PC-9 (cell line): ENCODE measurements at regions not wholly inside any gene's neighbourhood (a gene's known extent, or its start where the extent isn't known, plus 50 kb on each side); places are given as distances from the start of the nearest gene placed in this dataset.

Experiments used
- BruUV-seq: library from RNA; stranded (reverse); fragments of 400-500 nt; replicated peaks from 2 replicates; lab custom pipeline; 2021; lab: Mats Ljungman, UMichigan
- CTCF ChIA-PET: fragments of 300-600 bp; sonication (Branson Sonifier 250); formaldehyde crosslinking; loops from one replicate; lab custom pipeline; 2022; ENCODE audit warnings: antibody characterized with exemption; lab: Charles Lee
- POLR2A ChIA-PET: fragments of 300-600 bp; sonication (Branson Sonifier 250); formaldehyde crosslinking; loops from one replicate; lab custom pipeline; 2022; ENCODE audit warnings: antibody characterized with exemption; ENCODE audit not compliant: unreplicated experiment; lab: Charles Lee
- DNase-seq, 2 experiments: peaks; one replicate each; pipeline versions ENCODE4 v3.0.0 to v3.0.0-alpha.2; 2015 to 2022; ENCODE audit warnings: mixed read lengths in 1 of 2
- H2AFZ ChIP-seq: fragments of 200-600 bp; sonication (generic); 2 replicates; pipeline ENCODE4 v1.8.1; 2017; ENCODE audit warnings: antibody characterized with exemption
- H3F3A ChIP-seq: fragments of 200-600 bp; sonication (generic); 2 replicates; pipeline ENCODE4 v1.8.1; 2017; ENCODE audit warnings: antibody characterized with exemption, mild to moderate bottlenecking, low read depth; ENCODE audit not compliant: insufficient read depth
- H3K27ac ChIP-seq: fragments of 200-600 bp; sonication (generic); 2 replicates; pipeline ENCODE4 v1.6.1; 2016; ENCODE audit warnings: mixed run types
- H3K27me3 ChIP-seq: fragments of 200-600 bp; sonication (generic); 2 replicates; pipeline ENCODE4 v1.6.1; 2016; ENCODE audit warnings: low read depth, mixed run types; ENCODE audit not compliant: insufficient read depth
- H3K36me3 ChIP-seq: fragments of 200-600 bp; sonication (generic); 2 replicates; pipeline ENCODE4 v1.6.1; 2016; ENCODE audit warnings: low read depth, mixed run types
- H3K4me1 ChIP-seq: fragments of 200-600 bp; sonication (generic); replicated peaks from 2 replicates; pipeline ENCODE4 v1.6.1; 2016; ENCODE audit warnings: mixed run types; ENCODE audit not compliant: insufficient read depth
- H3K4me2 ChIP-seq: fragments of 200-600 bp; sonication (generic); 2 replicates; pipeline ENCODE4 v1.6.1; 2017; ENCODE audit warnings: mixed run types
- H3K4me3 ChIP-seq: fragments of 200-600 bp; sonication (generic); 2 replicates; pipeline ENCODE4 v1.6.1; 2016; ENCODE audit warnings: mixed run types
- H3K79me2 ChIP-seq: fragments of 200-600 bp; sonication (generic); 2 replicates; pipeline ENCODE4 v1.6.1; 2017; ENCODE audit warnings: low read depth, mixed run types
- H3K9me2 ChIP-seq: fragments of 200-600 bp; sonication (generic); 2 replicates; pipeline ENCODE4 v1.8.1; 2017; ENCODE audit warnings: mild to moderate bottlenecking; ENCODE audit not compliant: insufficient read depth
- H3K9me3 ChIP-seq: fragments of 200-600 bp; sonication (generic); 2 replicates; pipeline ENCODE4 v1.8.1; 2016; ENCODE audit warnings: low read depth; ENCODE audit not compliant: insufficient read depth
- H4K20me1 ChIP-seq: fragments of 200-600 bp; sonication (generic); 2 replicates; pipeline ENCODE4 v1.8.1; 2017; ENCODE audit not compliant: insufficient read depth
- EZH2 ChIP-seq: fragments of 200-600 bp; sonication (generic); IDR thresholded peaks from 2 replicates; pipeline ENCODE4 v1.8.0; 2017; ENCODE audit warnings: antibody characterized with exemption, low read depth
- intact Hi-C: fragments of 100-400 bp; cut with micrococcal nuclease; formaldehyde crosslinking; loops from one replicate; pipeline ENCODE4 v1.10.0; 2022; ENCODE audit not compliant: unreplicated experiment
- TF ChIP-seq, protein P1 (sequence below): fragments of 200-600 bp; sonication (generic); conservative IDR thresholded peaks from 2 replicates; pipeline ENCODE4 v1.6.1; 2017; ENCODE audit warnings: mixed run types, antibody characterized with exemption, mild to moderate bottlenecking, moderate library complexity

- H3K9me3 ChIP-seq = no peaks in the 10 kb centered on the region
- H4K20me1 ChIP-seq = no peaks in the 10 kb centered on the region
- no peaks in the 10 kb centered on the region for H3K36me3 ChIP-seq
- no TSS peak for BruUV-seq
- ChIA-PET POLR2A (no interaction called here), CTCF (no interaction called here)
- H3K27me3 ChIP-seq = no peaks in the 10 kb centered on the region
- H2AFZ ChIP-seq = no peak overlapping the region
- DNase-seq = no peak
- H3K4me1 ChIP-seq = no peaks in the 10 kb centered on the region
- H3K4me2 ChIP-seq = no peak overlapping the region
- H3K27ac ChIP-seq = no peak overlapping the region
- H3F3A ChIP-seq = no peaks in the 10 kb centered on the region
- no peaks in the 10 kb centered on the region for H3K79me2 ChIP-seq
- no peak overlapping the region for H3K4me3 ChIP-seq
- no peaks in the 10 kb centered on the region for H3K9me2 ChIP-seq
- no peak for TF ChIP-seq EZH2
- TF ChIP-seq, protein P1, sequence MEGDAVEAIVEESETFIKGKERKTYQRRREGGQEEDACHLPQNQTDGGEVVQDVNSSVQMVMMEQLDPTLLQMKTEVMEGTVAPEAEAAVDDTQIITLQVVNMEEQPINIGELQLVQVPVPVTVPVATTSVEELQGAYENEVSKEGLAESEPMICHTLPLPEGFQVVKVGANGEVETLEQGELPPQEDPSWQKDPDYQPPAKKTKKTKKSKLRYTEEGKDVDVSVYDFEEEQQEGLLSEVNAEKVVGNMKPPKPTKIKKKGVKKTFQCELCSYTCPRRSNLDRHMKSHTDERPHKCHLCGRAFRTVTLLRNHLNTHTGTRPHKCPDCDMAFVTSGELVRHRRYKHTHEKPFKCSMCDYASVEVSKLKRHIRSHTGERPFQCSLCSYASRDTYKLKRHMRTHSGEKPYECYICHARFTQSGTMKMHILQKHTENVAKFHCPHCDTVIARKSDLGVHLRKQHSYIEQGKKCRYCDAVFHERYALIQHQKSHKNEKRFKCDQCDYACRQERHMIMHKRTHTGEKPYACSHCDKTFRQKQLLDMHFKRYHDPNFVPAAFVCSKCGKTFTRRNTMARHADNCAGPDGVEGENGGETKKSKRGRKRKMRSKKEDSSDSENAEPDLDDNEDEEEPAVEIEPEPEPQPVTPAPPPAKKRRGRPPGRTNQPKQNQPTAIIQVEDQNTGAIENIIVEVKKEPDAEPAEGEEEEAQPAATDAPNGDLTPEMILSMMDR = no peak
- intact Hi-C loops = no loop called here
Observed at GRCh38 chrX:125382889-125383288, 63.2 kb downstream of the TEX13C start.

DNA sequence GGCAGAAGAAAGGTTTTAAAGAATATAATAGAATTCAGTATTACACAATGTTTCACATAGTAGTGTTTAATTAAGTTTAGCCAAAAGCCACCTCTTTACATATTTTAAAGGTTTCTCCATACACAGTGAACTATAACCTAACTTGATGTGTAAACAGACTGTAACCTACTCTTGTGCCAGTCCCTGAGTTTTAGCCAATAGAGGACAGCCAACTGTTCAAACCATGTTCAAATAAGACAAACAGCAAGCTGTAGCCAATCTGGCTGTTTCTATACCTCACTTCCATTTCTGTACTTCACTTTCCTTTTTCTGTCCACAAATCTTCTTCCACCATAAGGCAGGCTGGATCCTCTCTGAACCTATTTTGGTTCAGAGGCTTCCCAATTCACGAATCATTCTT, 65.2 kb downstream of the TEX13C start:
- TF ChIP-seq, protein P1 = no peak
- no peak for TF ChIP-seq EZH2
- H3K9me2 ChIP-seq = no peaks in the 10 kb centered on the region
- intact Hi-C loops = no loop called here
- H2AFZ ChIP-seq = no peak overlapping the region
- H3K36me3 ChIP-seq = no peaks in the 10 kb centered on the region
- no peak for DNase-seq
- H3K79me2 ChIP-seq = no peaks in the 10 kb centered on the region
- no peak overlapping the region for H3K4me3 ChIP-seq
- BruUV-seq = no TSS peak
- no peak overlapping the region for H3K27ac ChIP-seq
- no peak overlapping the region for H3K4me2 ChIP-seq
- CTCF ChIA-PET = no interaction called here
- H4K20me1 ChIP-seq = no peaks in the 10 kb centered on the region
- H3F3A ChIP-seq = no peaks in the 10 kb centered on the region
- no peaks in the 10 kb centered on the region for H3K9me3 ChIP-seq
- no peaks in the 10 kb centered on the region for H3K27me3 ChIP-seq
- POLR2A ChIA-PET = no interaction called here
- no peaks in the 10 kb centered on the region for H3K4me1 ChIP-seq

DNA sequence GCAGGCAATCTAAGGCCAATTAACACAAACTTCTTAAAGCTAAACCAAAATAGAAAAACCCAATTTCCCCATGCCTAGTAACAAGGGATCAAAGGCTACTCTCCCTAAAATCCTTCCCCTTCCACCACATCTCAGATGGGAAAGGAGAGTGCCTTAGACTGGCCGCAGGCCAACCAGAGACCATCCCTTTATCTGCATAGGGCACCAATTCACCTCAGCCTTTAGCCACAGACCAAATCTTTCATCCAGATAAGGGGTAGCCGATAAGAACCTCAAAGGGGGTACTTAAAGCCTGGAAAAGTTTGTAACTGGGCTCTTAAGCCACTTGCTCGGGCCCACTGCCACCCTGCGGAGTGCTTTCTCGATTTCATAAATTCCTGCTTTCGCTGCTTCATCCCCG, 68.3 kb downstream of the TEX13C start:
- H3K79me2 ChIP-seq = no peaks in the 10 kb centered on the region
- H3K9me2 ChIP-seq = no peaks in the 10 kb centered on the region
- H3K4me1 ChIP-seq = no peaks in the 10 kb centered on the region
- ChIA-PET CTCF (no interaction called here), POLR2A (no interaction called here)
- H3K4me3 ChIP-seq = no peak overlapping the region
- H3K27me3 ChIP-seq = no peaks in the 10 kb centered on the region
- no peaks in the 10 kb centered on the region for H4K20me1 ChIP-seq
- no peaks in the 10 kb centered on the region for H3F3A ChIP-seq
- no peaks in the 10 kb centered on the region for H3K9me3 ChIP-seq
- TF ChIP-seq EZH2 = no peak
- TF ChIP-seq, protein P1 = no peak
- no peaks in the 10 kb centered on the region for H3K36me3 ChIP-seq
- no peak for DNase-seq
- no peak overlapping the region for H2AFZ ChIP-seq
- intact Hi-C loops = no loop called here
- no TSS peak for BruUV-seq
- H3K27ac ChIP-seq = no peak overlapping the region
- no peak overlapping the region for H3K4me2 ChIP-seq
